ENCODE measurements at regions not wholly inside any gene's neighbourhood (a gene's known extent, or its start where the extent isn't known, plus 50 kb on each side); places are given as distances from the start of the nearest gene placed in this dataset.
"Not testable (repeated sequence)": the region's sequence is repeated elsewhere in the genome, so short reads cannot be mapped to it uniquely, and the experiment has no call there.

- DNase-seq (ENCODE audit: low read depth): peak; percentile 77
These were observed 96.6 kb upstream of the DMRT1 start for GRCh38 chr9:744790-745484.

- DNase-seq (ENCODE audit: low read depth): no peak
These were observed 95.6 kb upstream of the DMRT1 start for GRCh38 chr9:745761-746380.

- no peak for DNase-seq (ENCODE audit: low read depth)
These were observed 94.6 kb upstream of the DMRT1 start for GRCh38 chr9:746661-747434.

- no peak for DNase-seq (ENCODE audit: low read depth)
These were observed 93.9 kb upstream of the DMRT1 start for GRCh38 chr9:747567-747966.

GRCh38 chr9:748861-749497, 92.5 kb upstream of the DMRT1 start:
- no peak for DNase-seq (ENCODE audit: low read depth)

GRCh38 chr9:749716-750115, 91.8 kb upstream of the DMRT1 start:
- DNase-seq (ENCODE audit: low read depth): no peak

GRCh38 chr9:750249-750967, 91.1 kb upstream of the DMRT1 start:
- DNase-seq (ENCODE audit: low read depth): no peak

- DNase-seq (ENCODE audit: low read depth): no peak
These were observed 90.1 kb upstream of the DMRT1 start for GRCh38 chr9:751137-752051.

- no peak for DNase-seq (ENCODE audit: low read depth)
These were observed 89.3 kb upstream of the DMRT1 start for GRCh38 chr9:752201-752600.

GRCh38 chr9:752681-753200, 88.8 kb upstream of the DMRT1 start:
- DNase-seq (ENCODE audit: low read depth): no peak

- DNase-seq (ENCODE audit: low read depth): not testable (repeated sequence)
These were observed 87.8 kb upstream of the DMRT1 start for GRCh38 chr9:753734-754133.

GRCh38 chr9:754150-754931, 87.2 kb upstream of the DMRT1 start:
- no peak for DNase-seq (ENCODE audit: low read depth)

GRCh38 chr9:755454-756381, 85.8 kb upstream of the DMRT1 start:
- no peak for DNase-seq (ENCODE audit: low read depth)

GRCh38 chr9:757246-757881, 84.1 kb upstream of the DMRT1 start:
- DNase-seq (ENCODE audit: low read depth): no peak

- DNase-seq (ENCODE audit: low read depth): no peak
These were observed 83.4 kb upstream of the DMRT1 start for GRCh38 chr9:758146-758545.

GRCh38 chr9:759541-759940, 82.0 kb upstream of the DMRT1 start:
- DNase-seq (ENCODE audit: low read depth): no peak

GRCh38 chr9:759983-760736, 81.3 kb upstream of the DMRT1 start:
- no peak for DNase-seq (ENCODE audit: low read depth)
